ENCODE measurements at regions not wholly inside any gene's neighbourhood (a gene's known extent, or its start where the extent isn't known, plus 50 kb on each side); places are given as distances from the start of the nearest gene placed in this dataset.

DNA sequence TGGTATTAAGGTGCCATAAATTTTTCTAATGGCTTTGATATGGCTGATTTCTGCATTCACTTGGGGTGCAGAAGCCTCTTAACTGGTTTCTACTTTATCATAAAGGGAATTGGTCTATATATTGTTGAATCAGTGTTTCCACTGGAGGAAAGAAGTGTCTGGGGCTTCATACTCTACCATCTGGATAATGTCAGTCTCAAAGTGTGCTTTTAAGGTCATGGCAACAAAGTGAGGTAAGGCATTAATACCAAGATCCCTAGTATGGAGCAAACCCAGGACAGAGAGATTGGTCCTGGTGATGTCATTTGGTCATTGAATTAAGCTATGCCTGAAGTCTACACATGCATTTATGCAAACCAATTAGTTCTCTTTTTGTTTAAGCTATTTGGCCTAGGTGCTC is 309.9 kb downstream of the DUSP10 start:
- TF ChIP-seq, protein P1, sequence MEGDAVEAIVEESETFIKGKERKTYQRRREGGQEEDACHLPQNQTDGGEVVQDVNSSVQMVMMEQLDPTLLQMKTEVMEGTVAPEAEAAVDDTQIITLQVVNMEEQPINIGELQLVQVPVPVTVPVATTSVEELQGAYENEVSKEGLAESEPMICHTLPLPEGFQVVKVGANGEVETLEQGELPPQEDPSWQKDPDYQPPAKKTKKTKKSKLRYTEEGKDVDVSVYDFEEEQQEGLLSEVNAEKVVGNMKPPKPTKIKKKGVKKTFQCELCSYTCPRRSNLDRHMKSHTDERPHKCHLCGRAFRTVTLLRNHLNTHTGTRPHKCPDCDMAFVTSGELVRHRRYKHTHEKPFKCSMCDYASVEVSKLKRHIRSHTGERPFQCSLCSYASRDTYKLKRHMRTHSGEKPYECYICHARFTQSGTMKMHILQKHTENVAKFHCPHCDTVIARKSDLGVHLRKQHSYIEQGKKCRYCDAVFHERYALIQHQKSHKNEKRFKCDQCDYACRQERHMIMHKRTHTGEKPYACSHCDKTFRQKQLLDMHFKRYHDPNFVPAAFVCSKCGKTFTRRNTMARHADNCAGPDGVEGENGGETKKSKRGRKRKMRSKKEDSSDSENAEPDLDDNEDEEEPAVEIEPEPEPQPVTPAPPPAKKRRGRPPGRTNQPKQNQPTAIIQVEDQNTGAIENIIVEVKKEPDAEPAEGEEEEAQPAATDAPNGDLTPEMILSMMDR (IDR thresholded peaks at IDR 0.05), result no peak
- no peak for TF ChIP-seq EZH2 (IDR thresholded peaks at IDR 0.05; ENCODE audit: borderline replicate concordance, insufficient read depth, low read depth, low read length, poor library complexity, severe bottlenecking)

Measured in B cell (primary cell).